T-helper 17 cell (primary cell): ENCODE measurements at regions not wholly inside any gene's neighbourhood (a gene's known extent, or its start where the extent isn't known, plus 50 kb on each side); places are given as distances from the start of the nearest gene placed in this dataset.

Experiments used
- ATAC-seq: fragments of 150-1000 bp; cut with Tn5 transposase; 2 replicates; pipeline ENCODE4 v1.10.0; 2021; ENCODE audit warnings: mild to moderate bottlenecking, moderate library complexity
- DNase-seq, 3 donors: peaks; one replicate each; pipeline versions ENCODE4 v3.0.0 to v3.0.0-alpha.2; 2020 to 2021
- H3K9me3 ChIP-seq: one replicate; pipeline ENCODE4 v1.7.0; 2013; ENCODE audit warnings: low read length, mild to moderate bottlenecking; ENCODE audit not compliant: control insufficient read depth, poor library complexity, severe bottlenecking
- H3K27ac Mint-ChIP-seq: one replicate; pipeline ENCODE4 v1.8.0; 2022; ENCODE audit warnings: mild to moderate bottlenecking, moderate library complexity, mixed read lengths
- H3K27me3 Mint-ChIP-seq: one replicate; pipeline ENCODE4 v1.8.0; 2022; ENCODE audit warnings: mixed read lengths
- H3K36me3 Mint-ChIP-seq: one replicate; pipeline ENCODE4 v1.8.0; 2022; ENCODE audit warnings: low read depth, mixed read lengths
- H3K4me1 Mint-ChIP-seq: one replicate; pipeline ENCODE4 v1.8.0; 2022; ENCODE audit warnings: mild to moderate bottlenecking, mixed read lengths
- H3K4me3 Mint-ChIP-seq: one replicate; pipeline ENCODE4 v1.8.0; 2022; ENCODE audit warnings: mild to moderate bottlenecking, moderate library complexity, mixed read lengths

DNA sequence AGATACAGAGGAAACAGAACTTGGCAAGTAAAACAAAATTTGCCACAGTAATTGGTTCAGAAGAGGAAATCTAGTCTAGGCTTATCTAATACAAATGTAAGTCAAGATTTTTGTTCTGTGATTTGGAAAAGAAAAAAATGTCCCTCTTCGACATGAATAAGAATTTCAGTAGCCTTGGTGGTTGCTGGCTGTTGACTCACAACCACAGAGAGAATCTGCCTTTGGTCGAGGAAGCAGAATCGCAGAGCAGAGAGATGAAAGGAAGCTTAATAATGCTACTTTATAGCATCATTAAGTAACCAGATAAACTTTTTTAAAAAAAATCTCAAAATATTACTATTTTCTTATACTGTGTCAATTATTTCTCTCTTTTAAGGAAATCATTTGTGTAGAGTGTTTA lies 1096.6 kb downstream of the FLRT2 start:
- H3K9me3 ChIP-seq: no peaks in the 10 kb centered on the region
- Mint-ChIP-seq H3K4me3 (no peak overlapping the region), H3K36me3 (no peaks in the 10 kb centered on the region), H3K4me1 (peaks cover 4% of the 10 kb centered on the region), H3K27me3 (no peaks in the 10 kb centered on the region), H3K27ac (no peak overlapping the region)
- ATAC-seq: no peak
- DNase-seq: no peak

DNA sequence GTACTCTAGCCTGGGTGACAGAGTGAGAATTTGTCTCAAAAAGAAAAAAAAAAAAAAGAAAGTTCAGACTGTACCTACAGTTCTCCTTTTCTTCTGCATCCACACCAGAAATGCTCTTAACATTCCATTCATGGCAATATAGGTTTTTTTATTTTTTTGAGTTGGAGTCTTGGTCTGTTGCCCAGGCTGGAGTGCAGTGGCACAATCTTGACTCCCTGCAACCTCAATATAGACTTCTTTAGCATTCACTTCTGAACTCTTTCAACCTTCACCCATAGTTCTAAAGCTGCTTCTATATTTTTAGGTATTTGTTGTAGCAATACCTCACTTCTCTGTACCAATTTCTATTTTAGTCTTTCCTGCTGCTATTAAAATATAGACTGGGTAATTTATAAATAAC lies 1095.7 kb downstream of the FLRT2 start:
- no peak overlapping the region for H3K4me3 Mint-ChIP-seq
- no peak overlapping the region for H3K27ac Mint-ChIP-seq
- no peaks in the 10 kb centered on the region for H3K27me3 Mint-ChIP-seq
- H3K36me3 Mint-ChIP-seq: no peaks in the 10 kb centered on the region
- no peaks in the 10 kb centered on the region for H3K9me3 ChIP-seq
- ATAC-seq (no peak), DNase-seq (no peak)
- peaks cover 4% of the 10 kb centered on the region for H3K4me1 Mint-ChIP-seq

DNA sequence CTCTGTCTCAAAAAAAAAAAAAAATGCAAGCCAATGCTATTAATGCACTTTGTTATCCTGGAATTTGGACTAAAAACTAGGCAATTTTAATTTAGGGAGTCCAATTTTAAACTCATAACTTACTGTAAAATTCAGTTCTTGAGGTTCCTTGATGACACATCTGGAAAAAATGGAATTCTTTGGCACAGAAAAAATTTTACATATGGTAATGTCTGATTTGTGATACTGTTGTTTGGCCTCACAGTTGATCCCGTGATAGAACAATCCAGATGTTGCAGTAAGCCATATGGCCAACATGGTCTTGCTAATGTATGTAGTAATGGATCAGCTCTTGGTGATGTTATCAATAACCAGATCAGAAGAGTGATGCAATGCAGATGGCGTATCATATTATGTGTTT lies 1089.8 kb downstream of the FLRT2 start:
- DNase-seq: no peak
- H3K9me3 ChIP-seq: no peaks in the 10 kb centered on the region
- no peak overlapping the region for H3K4me3 Mint-ChIP-seq
- no peaks in the 10 kb centered on the region for H3K36me3 Mint-ChIP-seq
- no peaks in the 10 kb centered on the region for H3K4me1 Mint-ChIP-seq
- H3K27me3 Mint-ChIP-seq: no peaks in the 10 kb centered on the region
- H3K27ac Mint-ChIP-seq: no peak overlapping the region
- ATAC-seq: no peak

DNA sequence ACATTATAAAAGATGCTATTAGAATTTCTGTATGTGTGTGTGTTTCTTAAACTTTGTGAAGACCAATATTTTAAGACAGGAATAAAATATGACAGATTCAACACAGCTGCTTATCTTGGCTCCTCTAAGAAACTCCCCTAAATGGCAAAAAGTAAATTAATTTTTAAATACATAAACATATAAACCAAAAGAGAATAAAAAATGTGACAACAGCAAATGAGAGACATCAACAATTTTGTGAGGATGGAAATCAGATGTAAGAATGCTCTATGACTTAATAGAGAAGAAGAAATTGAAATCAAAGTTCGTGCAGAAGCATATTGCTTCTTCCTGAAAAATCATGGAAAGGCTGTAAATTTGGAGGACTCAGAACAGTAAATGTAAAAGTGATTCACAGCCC lies 1083.8 kb downstream of the FLRT2 start:
- no peaks in the 10 kb centered on the region for H3K9me3 ChIP-seq
- Mint-ChIP-seq H3K27ac (no peak overlapping the region), H3K4me3 (no peak overlapping the region), H3K36me3 (no peaks in the 10 kb centered on the region), H3K4me1 (no peaks in the 10 kb centered on the region), H3K27me3 (no peaks in the 10 kb centered on the region)
- DNase-seq (no peak), ATAC-seq (no peak)

DNA sequence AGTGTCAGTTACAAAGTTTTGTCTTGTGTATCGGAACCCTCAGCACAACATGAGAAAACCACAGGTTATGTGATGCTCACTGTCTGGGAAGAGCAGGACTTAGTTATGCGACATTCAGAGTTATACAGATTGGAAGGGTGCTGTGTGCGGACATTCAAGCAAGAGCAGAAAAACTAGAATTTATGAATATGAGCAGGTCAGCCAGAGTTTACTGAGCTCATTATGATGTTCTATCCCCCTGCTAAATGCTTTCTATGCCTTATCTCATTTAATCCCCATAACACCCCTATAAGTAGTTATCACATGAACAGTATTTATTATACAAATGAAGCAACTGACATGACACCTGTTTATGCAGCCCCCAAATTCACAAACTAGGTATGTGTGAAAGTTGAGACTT lies 1083.2 kb downstream of the FLRT2 start:
- DNase-seq (no peak), ATAC-seq (no peak)
- H3K27me3 Mint-ChIP-seq: no peaks in the 10 kb centered on the region
- H3K27ac Mint-ChIP-seq: no peak overlapping the region
- no peaks in the 10 kb centered on the region for H3K9me3 ChIP-seq
- no peaks in the 10 kb centered on the region for H3K4me1 Mint-ChIP-seq
- no peak overlapping the region for H3K4me3 Mint-ChIP-seq
- no peaks in the 10 kb centered on the region for H3K36me3 Mint-ChIP-seq

DNA sequence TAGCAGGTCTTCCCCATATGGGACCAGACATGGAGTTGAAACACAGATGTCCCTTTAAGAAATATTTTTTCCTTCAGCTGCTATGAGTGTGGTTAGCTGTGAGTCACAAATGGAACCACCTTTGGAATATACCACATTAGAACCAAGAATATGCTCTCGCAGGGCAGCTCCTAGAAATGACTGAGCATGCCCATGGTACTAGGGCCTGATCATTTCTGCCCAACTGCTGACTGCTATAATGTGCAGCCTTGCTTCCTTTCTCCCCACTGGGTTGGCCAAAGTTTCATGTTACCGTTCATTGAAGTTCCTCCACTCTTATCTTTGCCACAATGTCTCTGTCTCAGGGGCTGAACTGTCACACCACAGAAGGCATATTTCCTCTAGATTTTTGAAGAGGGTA lies 1074.6 kb downstream of the FLRT2 start:
- DNase-seq: no peak
- H3K27ac Mint-ChIP-seq: no peak overlapping the region

DNA sequence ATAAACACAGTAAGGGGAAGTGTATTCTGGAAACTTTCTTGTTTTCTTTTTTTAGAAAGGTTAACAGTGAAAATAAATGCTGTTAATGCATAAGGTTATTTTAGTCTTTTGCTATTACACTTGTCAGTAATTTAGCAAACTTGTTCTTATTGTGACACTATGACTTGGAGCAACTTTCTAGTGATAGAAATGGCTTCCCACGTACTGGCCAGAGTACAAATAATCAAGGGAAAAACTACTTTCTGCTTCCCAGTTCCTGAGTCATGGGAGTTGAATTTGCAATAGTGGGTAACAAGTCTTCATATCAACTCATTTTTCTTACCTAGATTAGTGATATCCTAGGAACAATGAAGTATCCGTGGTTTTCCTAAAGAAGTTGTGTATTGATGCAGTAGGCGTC lies 1072.3 kb downstream of the FLRT2 start:
- H3K27me3 Mint-ChIP-seq: no peaks in the 10 kb centered on the region
- no peaks in the 10 kb centered on the region for H3K4me1 Mint-ChIP-seq
- no peak for DNase-seq
- H3K9me3 ChIP-seq: no peaks in the 10 kb centered on the region
- H3K27ac Mint-ChIP-seq: no peak overlapping the region
- H3K36me3 Mint-ChIP-seq: no peaks in the 10 kb centered on the region
- ATAC-seq: no peak
- no peak overlapping the region for H3K4me3 Mint-ChIP-seq

More for the DNA sequence above, 1074.6 kb downstream of the FLRT2 start:
- Mint-ChIP-seq H3K4me1 (no peaks in the 10 kb centered on the region), H3K27me3 (no peaks in the 10 kb centered on the region), H3K4me3 (no peak overlapping the region), H3K36me3 (no peaks in the 10 kb centered on the region)
- no peaks in the 10 kb centered on the region for H3K9me3 ChIP-seq
- ATAC-seq: no peak

- no peak overlapping the region for H3K27ac Mint-ChIP-seq
- DNase-seq (no peak), ATAC-seq (no peak)
- H3K27me3 Mint-ChIP-seq: no peaks in the 10 kb centered on the region
- H3K36me3 Mint-ChIP-seq: no peaks in the 10 kb centered on the region
- H3K4me3 Mint-ChIP-seq: no peak overlapping the region
- no peaks in the 10 kb centered on the region for H3K4me1 Mint-ChIP-seq
- H3K9me3 ChIP-seq: no peaks in the 10 kb centered on the region
These were observed 1071.9 kb downstream of the FLRT2 start for GRCh38 chr14:86601813-86602212.

DNA sequence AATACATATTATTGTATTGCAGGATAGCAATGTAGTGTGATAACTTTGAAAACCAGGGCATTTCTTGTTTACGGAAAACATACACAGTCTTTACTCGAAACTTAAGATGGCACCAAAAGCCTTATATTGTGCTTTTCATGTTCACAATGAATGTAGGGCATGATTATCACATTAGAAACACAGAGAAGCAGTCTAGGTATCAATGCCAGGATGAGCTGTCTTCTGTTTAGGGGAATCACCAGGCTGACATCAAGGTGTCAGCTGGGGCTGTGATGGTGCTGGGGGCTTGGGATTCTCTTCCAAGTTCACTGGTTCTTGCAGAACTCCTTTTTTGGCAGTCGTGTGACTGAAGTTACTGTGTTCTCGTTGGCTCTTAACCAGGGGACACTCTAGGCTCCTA lies 1067.3 kb downstream of the FLRT2 start:
- H3K27ac Mint-ChIP-seq: no peak overlapping the region
- DNase-seq (no peak), ATAC-seq (no peak)
- H3K4me3 Mint-ChIP-seq: peak overlapping the region; percentile 33
- H3K27me3 Mint-ChIP-seq: no peaks in the 10 kb centered on the region
- H3K4me1 Mint-ChIP-seq: no peaks in the 10 kb centered on the region
- no peaks in the 10 kb centered on the region for H3K36me3 Mint-ChIP-seq
- H3K9me3 ChIP-seq: no peaks in the 10 kb centered on the region

GRCh38 chr14:86596024-86596423 lies 1066.1 kb downstream of the FLRT2 start:
- Mint-ChIP-seq H3K4me3 (no peak overlapping the region), H3K36me3 (no peaks in the 10 kb centered on the region), H3K27me3 (no peaks in the 10 kb centered on the region), H3K27ac (no peak overlapping the region), H3K4me1 (no peaks in the 10 kb centered on the region)
- H3K9me3 ChIP-seq: no peaks in the 10 kb centered on the region
- ATAC-seq (peak; percentile 57), DNase-seq (no peak)

DNA sequence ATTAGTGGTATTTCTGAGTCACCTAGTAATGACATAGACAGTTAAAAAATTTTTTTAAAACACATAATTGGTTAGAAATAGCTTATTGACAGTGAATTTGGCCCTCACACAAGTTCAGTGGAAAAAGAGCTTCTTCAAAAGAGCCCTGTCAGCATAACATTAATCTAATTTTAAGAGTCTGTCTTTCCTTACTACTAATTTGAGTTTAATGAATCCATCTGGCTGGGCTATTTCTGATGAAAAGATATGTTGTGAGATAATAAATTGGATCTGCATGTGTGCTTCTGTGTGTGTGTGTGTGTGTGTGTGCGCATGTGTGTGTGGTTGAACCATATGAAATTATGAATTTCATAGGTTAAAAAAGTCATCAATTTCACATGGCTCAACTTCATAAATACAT lies 1045.2 kb downstream of the FLRT2 start:
- H3K36me3 Mint-ChIP-seq: no peaks in the 10 kb centered on the region
- DNase-seq (no peak), ATAC-seq (no peak)
- no peaks in the 10 kb centered on the region for H3K4me1 Mint-ChIP-seq
- H3K4me3 Mint-ChIP-seq: no peak overlapping the region
- H3K27me3 Mint-ChIP-seq: no peaks in the 10 kb centered on the region
- no peak overlapping the region for H3K27ac Mint-ChIP-seq
- peaks cover 2% of the 10 kb centered on the region for H3K9me3 ChIP-seq

GRCh38 chr14:86574778-86575129 lies 1044.8 kb downstream of the FLRT2 start:
- H3K27ac Mint-ChIP-seq: no peak overlapping the region
- no peaks in the 10 kb centered on the region for H3K4me1 Mint-ChIP-seq
- DNase-seq: no peak
- no peaks in the 10 kb centered on the region for H3K27me3 Mint-ChIP-seq
- no peaks in the 10 kb centered on the region for H3K36me3 Mint-ChIP-seq
- ATAC-seq: no peak
- H3K9me3 ChIP-seq: peaks cover 2% of the 10 kb centered on the region
- no peak overlapping the region for H3K4me3 Mint-ChIP-seq

- no peaks in the 10 kb centered on the region for H3K9me3 ChIP-seq
- no peak overlapping the region for H3K27ac Mint-ChIP-seq
- no peaks in the 10 kb centered on the region for H3K27me3 Mint-ChIP-seq
- no peak overlapping the region for H3K4me3 Mint-ChIP-seq
- ATAC-seq (no peak), DNase-seq (no peak)
- H3K36me3 Mint-ChIP-seq: no peaks in the 10 kb centered on the region
- no peaks in the 10 kb centered on the region for H3K4me1 Mint-ChIP-seq
These were observed 1044.3 kb downstream of the FLRT2 start for GRCh38 chr14:86574051-86574777.

- H3K4me1 Mint-ChIP-seq: no peaks in the 10 kb centered on the region
- H3K4me3 Mint-ChIP-seq: no peak overlapping the region
- ATAC-seq (no peak), DNase-seq (no peak)
- no peaks in the 10 kb centered on the region for H3K36me3 Mint-ChIP-seq
- H3K9me3 ChIP-seq: no peaks in the 10 kb centered on the region
- no peak overlapping the region for H3K27ac Mint-ChIP-seq
- H3K27me3 Mint-ChIP-seq: no peaks in the 10 kb centered on the region
These were observed 1040.4 kb downstream of the FLRT2 start for GRCh38 chr14:86570371-86570770.
